ENCODE measurements at regions not wholly inside any gene's neighbourhood (a gene's known extent, or its start where the extent isn't known, plus 50 kb on each side); places are given as distances from the start of the nearest gene placed in this dataset.

DNA sequence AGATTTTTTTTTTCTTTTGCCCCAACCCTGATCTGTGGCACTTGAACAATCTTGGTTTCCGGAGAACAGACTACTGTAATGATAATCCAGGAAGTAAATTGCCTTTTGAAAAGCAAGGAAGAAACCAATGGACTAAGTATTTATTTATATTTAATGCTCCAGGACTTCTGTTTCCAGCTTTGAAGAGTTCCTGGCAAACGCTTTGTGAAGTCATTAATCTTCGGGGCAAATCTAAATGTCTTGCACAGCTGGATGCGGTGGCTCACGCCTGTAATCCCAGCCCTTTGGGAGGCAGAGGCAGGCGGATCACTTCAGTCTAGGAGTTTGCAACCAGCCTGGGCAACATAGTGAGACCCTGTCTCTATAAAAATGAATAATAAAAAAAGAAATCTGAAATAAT lies 135.1 kb upstream of the GATA6 start:
- H3K27ac ChIP-seq (ENCODE audit: insufficient read length, low read depth, low read length): no peak overlapping the region

More for the DNA sequence above, 135.1 kb upstream of the GATA6 start:
- H3K18ac ChIP-seq (ENCODE audit: insufficient read length, low read depth, low read length): no peak overlapping the region
- no peak overlapping the region for H3K14ac ChIP-seq (ENCODE audit: insufficient read depth, low read length)
- no peak overlapping the region for H3K4me2 ChIP-seq (ENCODE audit: insufficient read depth, insufficient read length, low read length)
- no peaks in the 10 kb centered on the region for H4K20me1 ChIP-seq (ENCODE audit: control insufficient read depth, insufficient read depth, insufficient read length)
- no peaks in the 10 kb centered on the region for H3K27me3 ChIP-seq (ENCODE audit: insufficient read depth, low read length)
- H3K4ac ChIP-seq (ENCODE audit: low read depth, low read length): no peak overlapping the region
- no peak overlapping the region for H3T11ph ChIP-seq (ENCODE audit: low read length)
- H2AFZ ChIP-seq (ENCODE audit: low read length): no peak overlapping the region
- H3K4me1 Mint-ChIP-seq: peaks cover 3 to 9% of the 10 kb centered on the region in 2 experiments
- H3K23me2 ChIP-seq (ENCODE audit: insufficient read length, low read depth, low read length, poor library complexity, severe bottlenecking): no peaks in the 10 kb centered on the region
- H3K9me3 Mint-ChIP-seq: no peaks in the 10 kb centered on the region
- no peak for DNase-seq
- no peak overlapping the region for H2BK120ac ChIP-seq (ENCODE audit: low read depth, low read length, poor library complexity, severe bottlenecking)
- H2BK20ac ChIP-seq (ENCODE audit: low read depth, low read length, poor library complexity, severe bottlenecking): no peak overlapping the region
- no CpG with 5 or more reads among the region's 6 CpGs for WGBS (ENCODE audit: extremely low coverage, insufficient read length, low lambda C conversion rate)
- H3K23ac ChIP-seq (ENCODE audit: insufficient read length, low read depth, low read length): no peak overlapping the region
- no peaks in the 10 kb centered on the region for H3K79me1 ChIP-seq (ENCODE audit: insufficient read depth, low read depth, low read length, poor library complexity, severe bottlenecking)
- H2AK5ac ChIP-seq (ENCODE audit: insufficient read length, low read length): no peak overlapping the region
- no peaks in the 10 kb centered on the region for H3K79me2 ChIP-seq (ENCODE audit: insufficient read depth, low read length)
- H4K8ac ChIP-seq (replicated peaks; ENCODE audit: insufficient read length, low read depth, low read length): no peak overlapping the region
- no peak overlapping the region for H3K56ac ChIP-seq (ENCODE audit: insufficient read length, low read depth, low read length)
- no peak overlapping the region for H2BK5ac ChIP-seq (ENCODE audit: insufficient read length, low read length)
- no peak overlapping the region for H4K5ac ChIP-seq (ENCODE audit: insufficient read length, low read depth, low read length)
- no peak overlapping the region for H2BK12ac ChIP-seq (ENCODE audit: insufficient read length, low read depth, low read length)
- no peak overlapping the region for H2BK15ac ChIP-seq (ENCODE audit: low read depth, low read length)
- no peak overlapping the region for H3K4me3 Mint-ChIP-seq
- no peaks in the 10 kb centered on the region for H3K27me3 Mint-ChIP-seq (ENCODE audit: low read depth)
- no peaks in the 10 kb centered on the region for H3K4me1 ChIP-seq (ENCODE audit: insufficient read depth, low read length)
- no peaks in the 10 kb centered on the region for H3K36me3 Mint-ChIP-seq (ENCODE audit: insufficient read depth in 1 of 3, low read depth in 3 of 3)
- TF ChIP-seq, protein P1, sequence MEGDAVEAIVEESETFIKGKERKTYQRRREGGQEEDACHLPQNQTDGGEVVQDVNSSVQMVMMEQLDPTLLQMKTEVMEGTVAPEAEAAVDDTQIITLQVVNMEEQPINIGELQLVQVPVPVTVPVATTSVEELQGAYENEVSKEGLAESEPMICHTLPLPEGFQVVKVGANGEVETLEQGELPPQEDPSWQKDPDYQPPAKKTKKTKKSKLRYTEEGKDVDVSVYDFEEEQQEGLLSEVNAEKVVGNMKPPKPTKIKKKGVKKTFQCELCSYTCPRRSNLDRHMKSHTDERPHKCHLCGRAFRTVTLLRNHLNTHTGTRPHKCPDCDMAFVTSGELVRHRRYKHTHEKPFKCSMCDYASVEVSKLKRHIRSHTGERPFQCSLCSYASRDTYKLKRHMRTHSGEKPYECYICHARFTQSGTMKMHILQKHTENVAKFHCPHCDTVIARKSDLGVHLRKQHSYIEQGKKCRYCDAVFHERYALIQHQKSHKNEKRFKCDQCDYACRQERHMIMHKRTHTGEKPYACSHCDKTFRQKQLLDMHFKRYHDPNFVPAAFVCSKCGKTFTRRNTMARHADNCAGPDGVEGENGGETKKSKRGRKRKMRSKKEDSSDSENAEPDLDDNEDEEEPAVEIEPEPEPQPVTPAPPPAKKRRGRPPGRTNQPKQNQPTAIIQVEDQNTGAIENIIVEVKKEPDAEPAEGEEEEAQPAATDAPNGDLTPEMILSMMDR (conservative IDR thresholded peaks at IDR 0.05): no peak
- H3K27ac Mint-ChIP-seq: no peak overlapping the region
- H3K9ac ChIP-seq (ENCODE audit: extremely low read depth, insufficient read length, low read length): no peak overlapping the region
- no peaks in the 10 kb centered on the region for H3K9me3 ChIP-seq (ENCODE audit: control insufficient read depth, low read depth, low read length)
- H4K91ac ChIP-seq (ENCODE audit: insufficient read length, low read depth, low read length): no peak overlapping the region

All from H9 (cell line).